GM23338 (cell line): ENCODE measurements at regions not wholly inside any gene's neighbourhood (a gene's known extent, or its start where the extent isn't known, plus 50 kb on each side); places are given as distances from the start of the nearest gene placed in this dataset.

Experiments
- ATAC-seq: fragments of 200-7000 bp; cut with Tn5 transposase; 3 replicates; pipeline ENCODE4 v1.9.1; 2020
- DNase-seq: peaks from one replicate; pipeline ENCODE4 v3.0.0-alpha.2; 2015; ENCODE audit warnings: low spot score
- H2AFZ ChIP-seq: fragments of 200-600 bp; sonication (generic); 2 replicates; pipeline ENCODE4 v1.8.0; 2016; ENCODE audit warnings: antibody characterized with exemption, mild to moderate bottlenecking, moderate library complexity
- H3F3A ChIP-seq: fragments of 200-600 bp; sonication (generic); replicated peaks from 2 replicates; pipeline ENCODE4 v1.8.0; 2017; ENCODE audit warnings: antibody characterized with exemption, mixed run types, low read depth
- H3K27ac ChIP-seq: fragments of 200-600 bp; sonication (generic); 2 replicates; pipeline ENCODE4 v1.6.1; 2016; ENCODE audit warnings: low read depth
- H3K27me3 ChIP-seq: fragments of 200-600 bp; sonication (generic); 2 replicates; pipeline ENCODE4 v1.8.0; 2016; ENCODE audit warnings: mild to moderate bottlenecking, mixed run types, moderate library complexity; ENCODE audit not compliant: insufficient read depth
- H3K36me3 ChIP-seq: fragments of 200-600 bp; sonication (generic); 2 replicates; pipeline ENCODE4 v1.8.0; 2016; ENCODE audit warnings: mild to moderate bottlenecking; ENCODE audit not compliant: insufficient read depth
- H3K4me1 ChIP-seq: fragments of 200-600 bp; sonication (generic); 2 replicates; pipeline ENCODE4 v1.8.0; 2016; ENCODE audit warnings: mild to moderate bottlenecking, moderate library complexity; ENCODE audit not compliant: insufficient read depth
- H3K4me2 ChIP-seq: fragments of 200-600 bp; sonication (generic); 2 replicates; pipeline ENCODE4 v1.7.1; 2017; ENCODE audit warnings: mixed run types
- H3K4me3 ChIP-seq: fragments of 200-600 bp; sonication (generic); 2 replicates; pipeline ENCODE4 v1.6.1; 2016; ENCODE audit warnings: mixed run types
- H3K79me2 ChIP-seq: fragments of 200-600 bp; sonication (generic); replicated peaks from 2 replicates; pipeline ENCODE4 v1.8.0; 2017; ENCODE audit warnings: mild to moderate bottlenecking; ENCODE audit not compliant: insufficient read depth
- H3K9me2 ChIP-seq: fragments of 200-600 bp; sonication (generic); 2 replicates; pipeline ENCODE4 v1.8.0; 2017; ENCODE audit not compliant: insufficient read depth
- H4K20me1 ChIP-seq: fragments of 200-600 bp; sonication (generic); replicated peaks from 2 replicates; pipeline ENCODE4 v1.8.0; 2017; ENCODE audit warnings: mild to moderate bottlenecking; ENCODE audit not compliant: insufficient read depth
- H3K27ac Mint-ChIP-seq: 2 replicates; pipeline ENCODE4 v1.8.0; 2020; ENCODE audit warnings: inconsistent platforms, mild to moderate bottlenecking, moderate library complexity, mixed read lengths
- H3K27me3 Mint-ChIP-seq: 3 replicates; pipeline ENCODE4 v1.8.0; 2022; ENCODE audit warnings: low read depth, mild to moderate bottlenecking, moderate library complexity, mixed read lengths, inconsistent platforms; ENCODE audit not compliant: insufficient read depth, poor library complexity
- H3K36me3 Mint-ChIP-seq: 3 replicates; pipeline ENCODE4 v1.8.0; 2021; ENCODE audit warnings: low read depth, mild to moderate bottlenecking, inconsistent platforms, moderate library complexity, mixed read lengths
- H3K4me1 Mint-ChIP-seq: 3 replicates; pipeline ENCODE4 v1.8.0; 2020; ENCODE audit warnings: mild to moderate bottlenecking, inconsistent platforms, mixed read lengths
- H3K4me3 Mint-ChIP-seq: 3 replicates; pipeline ENCODE4 v1.8.0; 2021; ENCODE audit warnings: moderate library complexity, mild to moderate bottlenecking, inconsistent platforms, mixed read lengths
- H3K9me3 Mint-ChIP-seq: 3 replicates; pipeline ENCODE4 v1.8.0; 2020; ENCODE audit warnings: moderate library complexity, mild to moderate bottlenecking, inconsistent platforms, mixed read lengths
- EZH2 ChIP-seq: fragments of 200-600 bp; sonication (generic); IDR thresholded peaks from one replicate; pipeline ENCODE4 v1.8.0; 2017; ENCODE audit warnings: antibody characterized with exemption, mild to moderate bottlenecking, low read depth; ENCODE audit not compliant: unreplicated experiment
- EZH2phosphoT487 ChIP-seq: fragments of 200-600 bp; sonication (generic); IDR thresholded peaks from one replicate; pipeline ENCODE4 v1.8.1; 2018; ENCODE audit warnings: antibody characterized with exemption; ENCODE audit not compliant: unreplicated experiment
- NANOG ChIP-seq: IDR thresholded peaks from 2 replicates; pipeline ENCODE4 v1.6.1; 2016; ENCODE audit warnings: antibody characterized with exemption, borderline replicate concordance
- POLR2AphosphoS5 ChIP-seq: IDR thresholded peaks from 2 replicates; pipeline ENCODE4 v1.6.1; 2016; ENCODE audit warnings: antibody characterized with exemption, low read depth
- ZNF114 ChIP-seq: fragments of 250-450 bp; sonication (Bioruptor Pico); IDR thresholded peaks from 2 replicates; pipeline ENCODE4 v1.5.0; 2020; ENCODE audit warnings: mild to moderate bottlenecking, moderate library complexity
- ZNF331 ChIP-seq: fragments of 250-450 bp; sonication (Bioruptor Pico); IDR thresholded peaks from 2 replicates; pipeline ENCODE4 v1.5.0; 2020; ENCODE audit warnings: low read depth, mild to moderate bottlenecking, moderate library complexity
- TF ChIP-seq, protein P1 (sequence below): IDR thresholded peaks from 2 replicates; pipeline ENCODE4 v1.6.1; 2016; ENCODE audit warnings: antibody characterized with exemption
- TF ChIP-seq, protein P2 (sequence below), 2 experiments: fragments of 200-600 bp in 1 of 2; sonication (generic) in 1 of 2; conservative IDR thresholded peaks; 2 replicates each; pipeline versions ENCODE4 v1.5.1 to v1.6.1; 2016 to 2017; ENCODE audit warnings: antibody characterized with exemption in 2 of 2, low read depth in 2 of 2, mild to moderate bottlenecking in 2 of 2, moderate library complexity in 1 of 2
- TF ChIP-seq, protein P3 (sequence below): fragments of 250-450 bp; sonication (Bioruptor Pico); IDR thresholded peaks from 2 replicates; pipeline ENCODE4 v1.5.0; 2020; ENCODE audit warnings: mild to moderate bottlenecking, moderate library complexity

DNA sequence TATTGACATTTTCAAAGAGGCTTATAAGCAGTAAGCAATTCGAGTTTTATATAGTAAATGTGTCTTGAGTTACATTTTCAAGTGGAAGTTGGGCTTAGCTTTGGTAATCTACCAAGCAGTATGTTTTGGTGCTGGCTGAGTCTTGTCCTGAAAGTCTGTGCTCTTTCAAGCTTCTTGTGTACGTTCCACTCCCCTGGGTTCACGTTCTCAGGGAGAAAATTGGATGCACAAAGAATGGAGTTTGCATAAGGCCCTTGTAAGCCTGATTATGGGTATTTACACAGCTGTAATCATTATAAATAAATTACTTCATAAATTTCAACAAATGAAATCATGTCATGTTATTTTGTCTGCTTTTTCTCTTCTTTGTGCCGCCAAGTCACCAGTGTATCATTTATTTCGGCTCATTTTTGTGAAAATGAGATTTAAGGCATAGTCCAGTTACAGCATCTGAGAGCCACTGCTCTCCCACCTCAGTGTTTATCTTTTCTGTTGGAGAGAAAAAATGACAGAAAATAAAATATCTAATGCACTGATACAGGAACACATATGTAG is 262.5 kb downstream of the BTBD3 start:
- no peak overlapping the region for H3K27ac Mint-ChIP-seq
- DNase-seq = no peak
- Histone ChIP-seq H3K27me3 (no peaks in the 10 kb centered on the region), H3K79me2 (no peaks in the 10 kb centered on the region), H4K20me1 (no peaks in the 10 kb centered on the region), H3F3A (no peaks in the 10 kb centered on the region), H3K9me2 (no peaks in the 10 kb centered on the region), H3K4me1 (no peaks in the 10 kb centered on the region), H3K36me3 (no peaks in the 10 kb centered on the region), H3K27ac (no peak overlapping the region), H3K4me2 (no peak overlapping the region), H2AFZ (no peak overlapping the region), H3K4me3 (no peak overlapping the region)
- H3K9me3 Mint-ChIP-seq = no peaks in the 10 kb centered on the region
- no peaks in the 10 kb centered on the region for H3K27me3 Mint-ChIP-seq
- no peaks in the 10 kb centered on the region for H3K36me3 Mint-ChIP-seq
- no peak overlapping the region for H3K4me3 Mint-ChIP-seq
- H3K4me1 Mint-ChIP-seq = no peaks in the 10 kb centered on the region
- no peak for TF ChIP-seq EZH2phosphoT487
- TF ChIP-seq, protein P1, sequence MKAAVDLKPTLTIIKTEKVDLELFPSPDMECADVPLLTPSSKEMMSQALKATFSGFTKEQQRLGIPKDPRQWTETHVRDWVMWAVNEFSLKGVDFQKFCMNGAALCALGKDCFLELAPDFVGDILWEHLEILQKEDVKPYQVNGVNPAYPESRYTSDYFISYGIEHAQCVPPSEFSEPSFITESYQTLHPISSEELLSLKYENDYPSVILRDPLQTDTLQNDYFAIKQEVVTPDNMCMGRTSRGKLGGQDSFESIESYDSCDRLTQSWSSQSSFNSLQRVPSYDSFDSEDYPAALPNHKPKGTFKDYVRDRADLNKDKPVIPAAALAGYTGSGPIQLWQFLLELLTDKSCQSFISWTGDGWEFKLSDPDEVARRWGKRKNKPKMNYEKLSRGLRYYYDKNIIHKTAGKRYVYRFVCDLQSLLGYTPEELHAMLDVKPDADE = no peak
- TF ChIP-seq ZNF331 = no peak
- no peak for TF ChIP-seq ZNF114 (CRISPR knock-in tag)
- TF ChIP-seq EZH2 = no peak
- TF ChIP-seq POLR2AphosphoS5 = no peak
- ATAC-seq = no peak

DNA sequence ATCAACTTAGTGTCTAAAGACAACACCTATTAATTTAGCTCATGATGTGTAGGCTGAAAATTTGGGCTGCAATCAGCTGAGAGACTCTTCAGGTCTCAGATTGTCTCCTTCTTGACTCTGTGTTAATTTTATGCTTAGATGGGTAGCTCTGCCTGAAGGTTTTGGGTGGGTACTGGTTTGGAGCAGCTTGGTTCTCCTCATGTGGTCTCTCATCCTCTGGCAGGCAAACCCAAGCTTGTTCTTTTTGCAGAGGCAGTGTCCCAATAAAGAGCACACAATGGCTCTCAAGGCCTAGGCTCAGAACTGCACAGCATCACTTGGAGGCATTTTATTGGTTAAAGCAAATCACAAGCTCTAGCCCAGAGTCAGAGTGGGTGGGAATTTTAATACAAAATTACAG is 280.6 kb downstream of the BTBD3 start:
- H3K4me3 Mint-ChIP-seq = no peak overlapping the region
- DNase-seq (no peak), ATAC-seq (no peak)
- no peaks in the 10 kb centered on the region for H3K27me3 Mint-ChIP-seq
- Histone ChIP-seq H3K4me2 (no peak overlapping the region), H3F3A (no peaks in the 10 kb centered on the region), H3K36me3 (no peaks in the 10 kb centered on the region), H3K9me2 (no peaks in the 10 kb centered on the region), H4K20me1 (no peaks in the 10 kb centered on the region), H3K27me3 (no peaks in the 10 kb centered on the region), H2AFZ (no peak overlapping the region), H3K27ac (no peak overlapping the region), H3K4me1 (no peaks in the 10 kb centered on the region), H3K79me2 (no peaks in the 10 kb centered on the region), H3K4me3 (no peak overlapping the region)
- no peaks in the 10 kb centered on the region for H3K9me3 Mint-ChIP-seq
- H3K36me3 Mint-ChIP-seq = no peaks in the 10 kb centered on the region
- no peaks in the 10 kb centered on the region; the same call in 2 of the 3 replicates for H3K4me1 Mint-ChIP-seq
- no peak overlapping the region for H3K27ac Mint-ChIP-seq
- TF ChIP-seq NANOG (no peak), ZNF114 (CRISPR knock-in tag) (no peak), EZH2phosphoT487 (no peak), EZH2 (no peak), POLR2AphosphoS5 (no peak)
- TF ChIP-seq, protein P1 = no peak
- TF ChIP-seq, protein P2, sequence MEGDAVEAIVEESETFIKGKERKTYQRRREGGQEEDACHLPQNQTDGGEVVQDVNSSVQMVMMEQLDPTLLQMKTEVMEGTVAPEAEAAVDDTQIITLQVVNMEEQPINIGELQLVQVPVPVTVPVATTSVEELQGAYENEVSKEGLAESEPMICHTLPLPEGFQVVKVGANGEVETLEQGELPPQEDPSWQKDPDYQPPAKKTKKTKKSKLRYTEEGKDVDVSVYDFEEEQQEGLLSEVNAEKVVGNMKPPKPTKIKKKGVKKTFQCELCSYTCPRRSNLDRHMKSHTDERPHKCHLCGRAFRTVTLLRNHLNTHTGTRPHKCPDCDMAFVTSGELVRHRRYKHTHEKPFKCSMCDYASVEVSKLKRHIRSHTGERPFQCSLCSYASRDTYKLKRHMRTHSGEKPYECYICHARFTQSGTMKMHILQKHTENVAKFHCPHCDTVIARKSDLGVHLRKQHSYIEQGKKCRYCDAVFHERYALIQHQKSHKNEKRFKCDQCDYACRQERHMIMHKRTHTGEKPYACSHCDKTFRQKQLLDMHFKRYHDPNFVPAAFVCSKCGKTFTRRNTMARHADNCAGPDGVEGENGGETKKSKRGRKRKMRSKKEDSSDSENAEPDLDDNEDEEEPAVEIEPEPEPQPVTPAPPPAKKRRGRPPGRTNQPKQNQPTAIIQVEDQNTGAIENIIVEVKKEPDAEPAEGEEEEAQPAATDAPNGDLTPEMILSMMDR (conservative IDR thresholded peaks at IDR 0.05; ENCODE audit: low read depth in 2 of 2) = no peak
- TF ChIP-seq, protein P3, sequence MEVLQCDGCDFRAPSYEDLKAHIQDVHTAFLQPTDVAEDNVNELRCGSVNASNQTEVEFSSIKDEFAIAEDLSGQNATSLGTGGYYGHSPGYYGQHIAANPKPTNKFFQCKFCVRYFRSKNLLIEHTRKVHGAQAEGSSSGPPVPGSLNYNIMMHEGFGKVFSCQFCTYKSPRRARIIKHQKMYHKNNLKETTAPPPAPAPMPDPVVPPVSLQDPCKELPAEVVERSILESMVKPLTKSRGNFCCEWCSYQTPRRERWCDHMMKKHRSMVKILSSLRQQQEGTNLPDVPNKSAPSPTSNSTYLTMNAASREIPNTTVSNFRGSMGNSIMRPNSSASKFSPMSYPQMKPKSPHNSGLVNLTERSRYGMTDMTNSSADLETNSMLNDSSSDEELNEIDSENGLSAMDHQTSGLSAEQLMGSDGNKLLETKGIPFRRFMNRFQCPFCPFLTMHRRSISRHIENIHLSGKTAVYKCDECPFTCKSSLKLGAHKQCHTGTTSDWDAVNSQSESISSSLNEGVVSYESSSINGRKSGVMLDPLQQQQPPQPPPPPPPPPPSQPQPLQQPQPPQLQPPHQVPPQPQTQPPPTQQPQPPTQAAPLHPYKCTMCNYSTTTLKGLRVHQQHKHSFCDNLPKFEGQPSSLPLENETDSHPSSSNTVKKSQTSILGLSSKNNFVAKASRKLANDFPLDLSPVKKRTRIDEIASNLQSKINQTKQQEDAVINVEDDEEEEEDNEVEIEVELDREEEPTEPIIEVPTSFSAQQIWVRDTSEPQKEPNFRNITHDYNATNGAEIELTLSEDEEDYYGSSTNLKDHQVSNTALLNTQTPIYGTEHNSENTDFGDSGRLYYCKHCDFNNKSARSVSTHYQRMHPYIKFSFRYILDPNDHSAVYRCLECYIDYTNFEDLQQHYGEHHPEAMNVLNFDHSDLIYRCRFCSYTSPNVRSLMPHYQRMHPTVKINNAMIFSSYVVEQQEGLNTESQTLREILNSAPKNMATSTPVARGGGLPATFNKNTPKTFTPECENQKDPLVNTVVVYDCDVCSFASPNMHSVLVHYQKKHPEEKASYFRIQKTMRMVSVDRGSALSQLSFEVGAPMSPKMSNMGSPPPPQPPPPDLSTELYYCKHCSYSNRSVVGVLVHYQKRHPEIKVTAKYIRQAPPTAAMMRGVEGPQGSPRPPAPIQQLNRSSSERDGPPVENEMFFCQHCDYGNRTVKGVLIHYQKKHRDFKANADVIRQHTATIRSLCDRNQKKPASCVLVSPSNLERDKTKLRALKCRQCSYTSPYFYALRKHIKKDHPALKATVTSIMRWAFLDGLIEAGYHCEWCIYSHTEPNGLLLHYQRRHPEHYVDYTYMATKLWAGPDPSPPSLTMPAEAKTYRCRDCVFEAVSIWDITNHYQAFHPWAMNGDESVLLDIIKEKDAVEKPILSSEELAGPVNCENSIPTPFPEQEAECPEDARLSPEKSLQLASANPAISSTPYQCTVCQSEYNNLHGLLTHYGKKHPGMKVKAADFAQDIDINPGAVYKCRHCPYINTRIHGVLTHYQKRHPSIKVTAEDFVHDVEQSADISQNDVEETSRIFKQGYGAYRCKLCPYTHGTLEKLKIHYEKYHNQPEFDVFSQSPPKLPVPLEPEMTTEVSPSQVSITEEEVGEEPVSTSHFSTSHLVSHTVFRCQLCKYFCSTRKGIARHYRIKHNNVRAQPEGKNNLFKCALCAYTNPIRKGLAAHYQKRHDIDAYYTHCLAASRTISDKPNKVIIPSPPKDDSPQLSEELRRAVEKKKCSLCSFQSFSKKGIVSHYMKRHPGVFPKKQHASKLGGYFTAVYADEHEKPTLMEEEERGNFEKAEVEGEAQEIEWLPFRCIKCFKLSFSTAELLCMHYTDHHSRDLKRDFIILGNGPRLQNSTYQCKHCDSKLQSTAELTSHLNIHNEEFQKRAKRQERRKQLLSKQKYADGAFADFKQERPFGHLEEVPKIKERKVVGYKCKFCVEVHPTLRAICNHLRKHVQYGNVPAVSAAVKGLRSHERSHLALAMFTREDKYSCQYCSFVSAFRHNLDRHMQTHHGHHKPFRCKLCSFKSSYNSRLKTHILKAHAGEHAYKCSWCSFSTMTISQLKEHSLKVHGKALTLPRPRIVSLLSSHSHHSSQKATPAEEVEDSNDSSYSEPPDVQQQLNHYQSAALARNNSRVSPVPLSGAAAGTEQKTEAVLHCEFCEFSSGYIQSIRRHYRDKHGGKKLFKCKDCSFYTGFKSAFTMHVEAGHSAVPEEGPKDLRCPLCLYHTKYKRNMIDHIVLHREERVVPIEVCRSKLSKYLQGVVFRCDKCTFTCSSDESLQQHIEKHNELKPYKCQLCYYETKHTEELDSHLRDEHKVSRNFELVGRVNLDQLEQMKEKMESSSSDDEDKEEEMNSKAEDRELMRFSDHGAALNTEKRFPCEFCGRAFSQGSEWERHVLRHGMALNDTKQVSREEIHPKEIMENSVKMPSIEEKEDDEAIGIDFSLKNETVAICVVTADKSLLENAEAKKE (CRISPR knock-in tag) = no peak
